ENCODE measurements at regions not wholly inside any gene's neighbourhood (a gene's known extent, or its start where the extent isn't known, plus 50 kb on each side); places are given as distances from the start of the nearest gene placed in this dataset.

GRCh38 chr9:29656641-29657406 lies 2083.5 kb upstream of the C9orf72 start (continued):
- TF ChIP-seq REST (IDR thresholded peaks at IDR 0.05; ENCODE audit: low read depth, low read length): no peak

DNA sequence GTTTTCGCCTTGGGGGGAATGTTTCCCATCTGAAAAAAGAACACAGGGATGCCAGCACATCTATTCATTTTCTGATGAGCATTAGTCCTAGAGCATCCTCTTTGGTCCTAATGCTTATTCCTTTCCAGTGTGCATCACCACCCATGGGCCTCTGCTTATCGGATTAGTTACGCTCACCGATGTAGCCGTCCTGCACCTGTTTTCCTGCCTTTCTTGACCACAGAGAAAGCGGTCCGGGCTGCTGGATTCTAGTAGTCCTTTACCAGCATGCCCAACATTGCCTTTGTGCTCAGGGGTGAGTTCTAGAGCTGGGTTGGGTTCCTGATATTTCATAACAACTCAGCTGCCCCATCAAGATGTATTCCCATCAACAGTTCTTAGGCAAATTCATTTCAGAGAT lies 2084.5 kb upstream of the C9orf72 start:
- Histone ChIP-seq H2AFZ (ENCODE audit: control insufficient read depth, low read depth, low read length) (no peak overlapping the region), H3K4me3 (no peak overlapping the region), H3K27me3 (replicated peaks in 1 of 2; ENCODE audit: control insufficient read depth in 2 of 2, insufficient read depth in 2 of 2, low read length in 1 of 2) (no peaks in the 10 kb centered on the region), H3K79me2 (ENCODE audit: control insufficient read depth, insufficient read depth, low read length) (no peaks in the 10 kb centered on the region), H3K4me1 (ENCODE audit: control insufficient read depth, insufficient read depth, low read length) (no peaks in the 10 kb centered on the region), H3K4me2 (ENCODE audit: control insufficient read depth, insufficient read depth) (no peak overlapping the region), H3K36me3 (ENCODE audit: control insufficient read depth in 2 of 2, insufficient read depth in 2 of 2, low read length in 1 of 2) (no peaks in the 10 kb centered on the region), H3K9ac (ENCODE audit: control insufficient read depth, insufficient read depth, low read length) (no peak overlapping the region), H3K27ac (ENCODE audit: control insufficient read depth, insufficient read depth) (no peak overlapping the region), H4K20me1 (ENCODE audit: control insufficient read depth, insufficient read depth) (no peaks in the 10 kb centered on the region), H3K9me3 (replicated peaks; ENCODE audit: control insufficient read depth, insufficient read depth, low read length) (no peaks in the 10 kb centered on the region)
- ATAC-seq (no peak), FAIRE-seq (no peak), DNase-seq (ENCODE audit: low read depth, low spot score) (no peak)
- no TSS peak for BruUV-seq (replicated peaks)
- CTCF ChIA-PET: no interaction called here
- intact Hi-C loops (cut with micrococcal nuclease; ENCODE audit: unreplicated experiment): no loop called here
- WGBS (ENCODE audit: insufficient coverage, insufficient replicate concordance, low lambda C conversion rate, missing lambda C conversion rate): 55% methylated on average over 7 of the region's 7 CpGs
- RAD21 ChIA-PET (ENCODE audit: unreplicated experiment): no interaction called here
- SMC1A ChIA-PET (ENCODE audit: uncharacterized antibody, unreplicated experiment): no interaction called here
- POLR2A ChIA-PET: no interaction called here
- in situ Hi-C loops (cut with MboI): no loop called here
- TF ChIP-seq NR2C2 (IDR thresholded peaks at IDR 0.05; ENCODE audit: borderline replicate concordance, control insufficient read depth, insufficient read length, low read depth) (no peak), ZBTB33 (IDR thresholded peaks at IDR 0.05) (no peak), MTA3 (IDR thresholded peaks at IDR 0.05; ENCODE audit: borderline replicate concordance, low read length) (no peak), FOS (IDR thresholded peaks at IDR 0.05; ENCODE audit: borderline replicate concordance, extremely low read depth, insufficient read length) (no peak), CBX3 (IDR thresholded peaks at IDR 0.05; ENCODE audit: borderline replicate concordance, low read depth) (no peak), ZNF217 (IDR thresholded peaks at IDR 0.05) (no peak), E2F4 (IDR thresholded peaks at IDR 0.05; ENCODE audit: low read depth, low read length) (no peak), RB1 (IDR thresholded peaks at IDR 0.05; ENCODE audit: borderline replicate concordance) (no peak), BRCA1 (IDR thresholded peaks at IDR 0.05; ENCODE audit: low read depth, low read length) (no peak), STAT3 (IDR thresholded peaks at IDR 0.05; ENCODE audit: low read depth, low read length) (no peak), TCF7 (IDR thresholded peaks at IDR 0.05; ENCODE audit: borderline replicate concordance) (no peak), CHD1 (IDR thresholded peaks at IDR 0.05; ENCODE audit: low read depth, low read length) (no peak), ESRRA (IDR thresholded peaks at IDR 0.05; ENCODE audit: low read length) (no peak), TCF12 (IDR thresholded peaks at IDR 0.05; ENCODE audit: low read depth, low read length) (no peak), IKZF2 (IDR thresholded peaks at IDR 0.05) (no peak)
